AG04450 (cell line): ENCODE measurements at regions not wholly inside any gene's neighbourhood (a gene's known extent, or its start where the extent isn't known, plus 50 kb on each side); places are given as distances from the start of the nearest gene placed in this dataset.
"Not testable (repeated sequence)": the region's sequence is repeated elsewhere in the genome, so short reads cannot be mapped to it uniquely, and the experiment has no call there.

ENCODE experiments used
- CTCF ChIA-PET: fragments of 300-600, 350-600 bp; formaldehyde crosslinking; extraction: SDS; loops from one replicate; lab custom pipeline; 2022; ENCODE audit warnings: antibody characterized with exemption, inconsistent platforms; lab: Charles Lee
- POLR2A ChIA-PET: fragments of 350-600 bp; formaldehyde crosslinking; extraction: SDS; loops from one replicate; lab custom pipeline; 2021; ENCODE audit warnings: antibody characterized with exemption, inconsistent platforms; lab: Yijun Ruan, JAX
- DNase-seq: peaks from one replicate; pipeline ENCODE4 v3.0.0-alpha.2; 2011; ENCODE audit warnings: low read depth, low spot score
- H3K27ac ChIP-seq: one replicate; pipeline ENCODE4 v1.5.1; 2012; ENCODE audit warnings: low read depth, low read length, control low read depth
- H3K27me3 ChIP-seq: one replicate; pipeline ENCODE4 v1.6.0; 2012; ENCODE audit warnings: low read length; ENCODE audit not compliant: control insufficient read depth, insufficient read depth
- H3K4me3 ChIP-seq: 2 replicates; pipeline ENCODE4 v1.5.1; 2011; ENCODE audit warnings: mild to moderate bottlenecking, low read depth, low read length, control low read depth
- H3K9me3 ChIP-seq: 2 replicates; pipeline ENCODE4 v1.5.1; 2012; ENCODE audit warnings: low read length; ENCODE audit not compliant: control insufficient read depth, insufficient read depth
- CTCF ChIP-seq: IDR thresholded peaks from 2 replicates; pipeline ENCODE4 v1.5.1; 2011; ENCODE audit warnings: low read depth, low read length, control low read depth, inconsistent platforms

DNA sequence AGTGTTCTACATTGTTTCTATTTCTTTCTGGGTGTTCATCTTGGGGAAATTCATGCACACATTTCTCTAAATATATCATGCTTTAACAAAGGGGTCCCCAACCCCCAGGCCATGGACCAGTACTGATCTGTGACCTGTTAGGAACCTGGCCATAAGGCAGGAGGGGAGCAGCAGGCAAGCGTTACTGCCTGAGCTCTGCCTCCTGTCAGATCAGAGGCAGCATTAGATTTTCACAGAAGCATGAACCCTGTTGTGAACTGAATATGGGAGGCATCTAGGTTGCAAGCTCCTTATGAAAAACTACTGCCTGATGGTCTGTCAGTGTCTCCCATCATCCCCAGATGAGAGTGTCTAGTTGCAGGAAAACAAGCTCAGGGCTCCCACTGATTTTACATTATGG lies 270.0 kb downstream of the AGTPBP1 start:
- DNase-seq = no peak
- no peak overlapping the region for H3K4me3 ChIP-seq
- no peak overlapping the region for H3K27ac ChIP-seq
- no peak for TF ChIP-seq CTCF
- ChIA-PET CTCF (no interaction called here), POLR2A (no interaction called here)
- H3K9me3 ChIP-seq = peaks cover 18% of the 10 kb centered on the region
- no peaks in the 10 kb centered on the region for H3K27me3 ChIP-seq

DNA sequence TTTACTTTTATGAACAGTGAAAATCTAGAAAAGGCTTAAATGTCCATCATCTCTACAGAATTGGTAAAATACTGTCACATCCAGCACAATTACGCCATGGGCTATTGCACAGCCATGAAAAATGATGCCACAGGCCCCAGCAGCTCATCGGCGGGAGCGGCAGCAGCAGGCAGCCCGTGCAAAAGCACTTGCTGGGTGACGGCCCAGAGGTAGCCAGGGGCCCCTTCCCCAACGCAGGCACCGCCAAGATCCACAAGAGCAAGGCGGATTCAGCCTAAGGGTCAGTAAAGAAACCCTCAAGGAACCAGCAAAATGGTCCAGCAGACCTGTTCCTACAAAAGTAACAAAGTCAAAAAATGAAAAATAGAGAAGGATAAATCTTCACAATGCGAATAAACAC lies 272.7 kb downstream of the AGTPBP1 start:
- DNase-seq = no peak
- Histone ChIP-seq H3K27ac (no peak overlapping the region), H3K4me3 (no peak overlapping the region), H3K9me3 (peaks cover 10% of the 10 kb centered on the region), H3K27me3 (no peaks in the 10 kb centered on the region)
- ChIA-PET POLR2A (no interaction called here), CTCF (no interaction called here)
- no peak for TF ChIP-seq CTCF

DNA sequence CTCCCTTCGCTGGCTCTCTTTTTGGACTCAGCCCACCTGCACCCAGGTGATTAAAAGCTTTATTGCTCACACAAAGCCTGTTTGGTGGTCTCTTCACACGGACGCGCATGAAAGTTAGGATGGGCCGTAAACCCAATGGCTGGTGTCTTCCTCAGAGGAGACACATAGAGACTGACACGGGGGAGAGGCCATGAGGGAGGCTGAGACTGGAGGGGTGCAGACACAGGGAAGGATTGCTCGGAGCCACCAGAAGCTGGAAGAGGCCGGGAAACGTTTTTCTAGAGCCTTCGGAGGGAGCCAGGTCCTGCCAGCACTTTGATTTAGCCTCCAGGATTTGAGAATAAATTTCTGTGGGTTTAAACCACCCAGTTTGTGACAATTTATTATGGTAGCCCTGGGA lies 274.9 kb downstream of the AGTPBP1 start:
- Histone ChIP-seq H3K4me3 (no peak overlapping the region), H3K9me3 (peaks cover 10% of the 10 kb centered on the region), H3K27me3 (no peaks in the 10 kb centered on the region), H3K27ac (no peak overlapping the region)
- ChIA-PET CTCF (no interaction called here), POLR2A (no interaction called here)
- DNase-seq = no peak
- TF ChIP-seq CTCF = no peak

DNA sequence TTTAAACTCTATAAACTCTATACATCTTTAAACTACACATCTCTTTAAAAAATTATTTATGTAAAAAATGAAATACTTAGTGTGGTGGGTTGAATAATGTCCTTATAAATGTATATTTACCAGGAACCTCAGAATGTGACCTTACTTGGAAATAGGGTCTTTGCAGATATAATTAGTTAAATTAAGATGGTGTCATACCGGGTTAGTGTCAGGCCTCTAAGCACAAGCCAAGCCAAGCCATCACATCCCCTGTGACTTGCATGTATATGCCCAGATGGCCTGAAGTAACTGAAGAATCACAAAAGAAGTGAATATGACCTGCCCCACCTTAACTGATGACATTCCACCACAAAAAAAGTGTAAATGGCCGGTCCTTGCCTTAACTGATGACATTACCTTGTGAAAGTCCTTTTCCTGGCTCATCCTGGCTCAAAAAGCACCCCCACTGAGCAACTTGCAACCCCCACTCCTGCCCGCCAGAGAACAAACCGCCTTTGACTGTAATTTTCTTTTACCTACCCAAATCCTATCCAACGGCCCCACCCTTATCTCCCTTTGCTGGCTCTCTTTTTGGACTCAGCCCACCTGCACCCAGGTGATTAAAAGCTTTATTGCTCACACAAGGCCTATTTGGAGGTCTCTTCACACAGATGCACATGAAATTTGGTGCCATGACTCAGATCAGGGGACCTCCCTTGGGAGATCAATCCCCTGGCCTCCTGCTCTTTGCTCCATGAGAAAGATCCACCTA lies 283.5 kb downstream of the AGTPBP1 start:
- H3K9me3 ChIP-seq = peaks cover 13% of the 10 kb centered on the region; the same call in 1 of the 2 replicates
- H3K4me3 ChIP-seq, POLR2A ChIA-PET, DNase-seq, CTCF ChIA-PET, H3K27ac ChIP-seq, H3K27me3 ChIP-seq: not testable (repeated sequence)

- CTCF ChIA-PET = no interaction called here
- POLR2A ChIA-PET = no interaction called here
- peaks cover 20% of the 10 kb centered on the region for H3K9me3 ChIP-seq
- no peak overlapping the region for H3K27ac ChIP-seq
- H3K27me3 ChIP-seq = no peaks in the 10 kb centered on the region
- H3K4me3 ChIP-seq = no peak overlapping the region
- TF ChIP-seq CTCF = no peak
- DNase-seq = no peak
Measured at GRCh38 chr9:85453850-85454249, 287.9 kb downstream of the AGTPBP1 start.
